ENCODE measurements at regions not wholly inside any gene's neighbourhood (a gene's known extent, or its start where the extent isn't known, plus 50 kb on each side); places are given as distances from the start of the nearest gene placed in this dataset.

DNA sequence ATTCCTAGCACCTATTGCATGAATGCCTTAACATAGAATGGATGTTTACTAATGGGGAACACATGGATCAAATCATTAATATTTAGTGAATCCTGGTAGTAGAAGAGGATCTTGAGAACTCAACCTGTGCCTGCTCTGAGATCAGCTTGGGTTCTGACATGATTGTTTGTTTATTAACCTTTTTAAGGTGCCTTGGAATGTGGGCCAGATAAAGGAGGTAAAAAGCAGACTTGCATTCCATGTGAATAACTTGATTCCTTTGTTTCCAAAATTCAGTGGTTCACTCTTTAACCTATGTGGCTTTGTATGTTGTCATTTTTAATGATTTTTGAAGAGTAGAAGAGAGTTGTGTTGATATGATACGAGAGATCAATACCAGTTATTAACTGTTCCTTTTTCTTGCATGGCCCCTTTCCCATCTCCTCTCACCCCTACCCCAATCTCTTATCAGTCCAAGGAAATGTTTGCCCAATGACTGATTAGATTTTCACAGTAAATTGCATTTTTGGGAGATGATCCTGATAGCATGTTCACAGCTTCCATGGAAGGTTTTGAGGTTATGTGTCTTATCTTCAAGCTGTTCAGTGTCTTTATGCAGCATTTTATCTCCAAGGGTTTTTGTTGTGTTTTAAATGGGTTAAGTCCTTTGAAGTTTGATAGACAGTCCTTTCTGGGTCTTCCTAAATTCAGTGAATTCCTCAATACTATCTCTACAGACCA lies 193.7 kb upstream of the FRMD6 start (continued):
- no peak for TF ChIP-seq TOPORS (CRISPR knock-in tag; IDR thresholded peaks at IDR 0.05)
- TF ChIP-seq, protein P1, sequence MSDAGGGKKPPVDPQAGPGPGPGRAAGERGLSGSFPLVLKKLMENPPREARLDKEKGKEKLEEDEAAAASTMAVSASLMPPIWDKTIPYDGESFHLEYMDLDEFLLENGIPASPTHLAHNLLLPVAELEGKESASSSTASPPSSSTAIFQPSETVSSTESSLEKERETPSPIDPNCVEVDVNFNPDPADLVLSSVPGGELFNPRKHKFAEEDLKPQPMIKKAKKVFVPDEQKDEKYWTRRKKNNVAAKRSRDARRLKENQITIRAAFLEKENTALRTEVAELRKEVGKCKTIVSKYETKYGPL (CRISPR knock-in tag; IDR thresholded peaks at IDR 0.05): no peak

DNA sequence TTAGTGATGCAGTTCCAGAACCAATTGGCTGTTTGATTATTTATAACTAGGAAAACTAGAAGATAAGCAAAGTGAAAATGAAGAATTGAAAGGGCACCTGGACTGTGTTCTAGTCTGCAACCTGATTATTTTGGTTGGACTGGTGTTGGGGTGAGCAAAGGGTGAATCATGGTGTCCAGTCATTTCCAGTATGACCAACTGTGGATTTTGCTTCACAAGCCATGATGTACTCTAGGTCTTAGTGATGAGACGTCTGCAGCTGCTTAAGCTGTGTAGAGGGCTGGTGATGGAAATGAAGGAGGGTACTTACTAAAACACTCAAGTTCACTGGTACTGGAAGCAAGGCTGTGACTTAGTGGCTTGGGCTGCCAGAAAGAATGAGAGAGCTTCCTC lies 193.2 kb upstream of the FRMD6 start:
- Histone ChIP-seq H3K27ac (ENCODE audit: extremely low read length, insufficient read depth, low read length) (no peak overlapping the region), H4K20me1 (ENCODE audit: insufficient read depth, low read length) (no peaks in the 10 kb centered on the region), H3K9me3 (ENCODE audit: low read length) (no peaks in the 10 kb centered on the region), H3K36me3 (replicated peaks in 1 of 2; ENCODE audit: control insufficient read depth in 1 of 2, insufficient read depth in 2 of 2, low read length in 2 of 2) (no peaks in the 10 kb centered on the region), H3K79me2 (ENCODE audit: insufficient read depth, low read length) (no peaks in the 10 kb centered on the region), H2AFZ (ENCODE audit: low read length) (no peak overlapping the region), H3K4me1 (ENCODE audit: insufficient read depth, low read length) (no peaks in the 10 kb centered on the region), H3K27me3 (ENCODE audit: control insufficient read depth in 1 of 2, insufficient read depth in 2 of 2, low read length in 2 of 2) (peaks cover 0 to 3% of the 10 kb centered on the region in 2 experiments; a peak in 1 of 5 replicates), H3K4me3 (replicated peaks in 1 of 3; ENCODE audit: insufficient read depth in 1 of 3, low read depth in 2 of 3, low read length in 3 of 3) (no peak overlapping the region), H3K9ac (ENCODE audit: insufficient read depth, low read depth, low read length) (no peak overlapping the region), H3K4me2 (ENCODE audit: low read depth, low read length) (no peak overlapping the region)
- in situ Hi-C loops (cut with HindIII; ENCODE audit: extremely low pct_ligation_motif_present, low pct_unique_long_range_greater_than_20kb): no loop called here
- CTCF ChIA-PET (ENCODE audit: low intra/inter-chr PET ratio, low total read pairs): no interaction called here
- ATAC-seq: no peak
- intact Hi-C loops (cut with micrococcal nuclease; ENCODE audit: unreplicated experiment): no loop called here
- FAIRE-seq: no peak
- whole genome bisulfite sequencing (ENCODE audit: low lambda C conversion rate): 0% methylated on average over 1 of the region's 1 CpG
- no peak for DNase-seq (ENCODE audit: low spot score)
- POLR2A ChIA-PET: no interaction called here
- no TSS peak for BruUV-seq (replicated peaks)
- TF ChIP-seq GABPB1 (CRISPR knock-in tag; IDR thresholded peaks at IDR 0.05) (no peak), REXO4 (CRISPR knock-in tag; IDR thresholded peaks at IDR 0.05; ENCODE audit: borderline replicate concordance) (no peak), TOE1 (CRISPR knock-in tag; IDR thresholded peaks at IDR 0.05) (no peak), ZSCAN30 (CRISPR knock-in tag; IDR thresholded peaks at IDR 0.05) (no peak), ZNF205 (CRISPR knock-in tag; IDR thresholded peaks at IDR 0.05) (no peak), HOXA7 (CRISPR knock-in tag; IDR thresholded peaks at IDR 0.05) (no peak), ZNF552 (CRISPR knock-in tag; IDR thresholded peaks at IDR 0.05; ENCODE audit: borderline replicate concordance) (no peak), MAF1 (CRISPR knock-in tag; IDR thresholded peaks at IDR 0.05; ENCODE audit: borderline replicate concordance) (no peak), ZNF333 (CRISPR knock-in tag; IDR thresholded peaks at IDR 0.05; ENCODE audit: borderline replicate concordance) (no peak)
- TF ChIP-seq, protein P2, sequence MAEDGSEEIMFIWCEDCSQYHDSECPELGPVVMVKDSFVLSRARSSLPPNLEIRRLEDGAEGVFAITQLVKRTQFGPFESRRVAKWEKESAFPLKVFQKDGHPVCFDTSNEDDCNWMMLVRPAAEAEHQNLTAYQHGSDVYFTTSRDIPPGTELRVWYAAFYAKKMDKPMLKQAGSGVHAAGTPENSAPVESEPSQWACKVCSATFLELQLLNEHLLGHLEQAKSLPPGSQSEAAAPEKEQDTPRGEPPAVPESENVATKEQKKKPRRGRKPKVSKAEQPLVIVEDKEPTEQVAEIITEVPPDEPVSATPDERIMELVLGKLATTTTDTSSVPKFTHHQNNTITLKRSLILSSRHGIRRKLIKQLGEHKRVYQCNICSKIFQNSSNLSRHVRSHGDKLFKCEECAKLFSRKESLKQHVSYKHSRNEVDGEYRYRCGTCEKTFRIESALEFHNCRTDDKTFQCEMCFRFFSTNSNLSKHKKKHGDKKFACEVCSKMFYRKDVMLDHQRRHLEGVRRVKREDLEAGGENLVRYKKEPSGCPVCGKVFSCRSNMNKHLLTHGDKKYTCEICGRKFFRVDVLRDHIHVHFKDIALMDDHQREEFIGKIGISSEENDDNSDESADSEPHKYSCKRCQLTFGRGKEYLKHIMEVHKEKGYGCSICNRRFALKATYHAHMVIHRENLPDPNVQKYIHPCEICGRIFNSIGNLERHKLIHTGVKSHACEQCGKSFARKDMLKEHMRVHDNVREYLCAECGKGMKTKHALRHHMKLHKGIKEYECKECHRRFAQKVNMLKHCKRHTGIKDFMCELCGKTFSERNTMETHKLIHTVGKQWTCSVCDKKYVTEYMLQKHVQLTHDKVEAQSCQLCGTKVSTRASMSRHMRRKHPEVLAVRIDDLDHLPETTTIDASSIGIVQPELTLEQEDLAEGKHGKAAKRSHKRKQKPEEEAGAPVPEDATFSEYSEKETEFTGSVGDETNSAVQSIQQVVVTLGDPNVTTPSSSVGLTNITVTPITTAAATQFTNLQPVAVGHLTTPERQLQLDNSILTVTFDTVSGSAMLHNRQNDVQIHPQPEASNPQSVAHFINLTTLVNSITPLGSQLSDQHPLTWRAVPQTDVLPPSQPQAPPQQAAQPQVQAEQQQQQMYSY (CRISPR knock-in tag; IDR thresholded peaks at IDR 0.05): no peak
- TF ChIP-seq, protein P3, sequence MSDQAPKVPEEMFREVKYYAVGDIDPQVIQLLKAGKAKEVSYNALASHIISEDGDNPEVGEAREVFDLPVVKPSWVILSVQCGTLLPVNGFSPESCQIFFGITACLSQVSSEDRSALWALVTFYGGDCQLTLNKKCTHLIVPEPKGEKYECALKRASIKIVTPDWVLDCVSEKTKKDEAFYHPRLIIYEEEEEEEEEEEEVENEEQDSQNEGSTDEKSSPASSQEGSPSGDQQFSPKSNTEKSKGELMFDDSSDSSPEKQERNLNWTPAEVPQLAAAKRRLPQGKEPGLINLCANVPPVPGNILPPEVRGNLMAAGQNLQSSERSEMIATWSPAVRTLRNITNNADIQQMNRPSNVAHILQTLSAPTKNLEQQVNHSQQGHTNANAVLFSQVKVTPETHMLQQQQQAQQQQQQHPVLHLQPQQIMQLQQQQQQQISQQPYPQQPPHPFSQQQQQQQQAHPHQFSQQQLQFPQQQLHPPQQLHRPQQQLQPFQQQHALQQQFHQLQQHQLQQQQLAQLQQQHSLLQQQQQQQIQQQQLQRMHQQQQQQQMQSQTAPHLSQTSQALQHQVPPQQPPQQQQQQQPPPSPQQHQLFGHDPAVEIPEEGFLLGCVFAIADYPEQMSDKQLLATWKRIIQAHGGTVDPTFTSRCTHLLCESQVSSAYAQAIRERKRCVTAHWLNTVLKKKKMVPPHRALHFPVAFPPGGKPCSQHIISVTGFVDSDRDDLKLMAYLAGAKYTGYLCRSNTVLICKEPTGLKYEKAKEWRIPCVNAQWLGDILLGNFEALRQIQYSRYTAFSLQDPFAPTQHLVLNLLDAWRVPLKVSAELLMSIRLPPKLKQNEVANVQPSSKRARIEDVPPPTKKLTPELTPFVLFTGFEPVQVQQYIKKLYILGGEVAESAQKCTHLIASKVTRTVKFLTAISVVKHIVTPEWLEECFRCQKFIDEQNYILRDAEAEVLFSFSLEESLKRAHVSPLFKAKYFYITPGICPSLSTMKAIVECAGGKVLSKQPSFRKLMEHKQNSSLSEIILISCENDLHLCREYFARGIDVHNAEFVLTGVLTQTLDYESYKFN (CRISPR knock-in tag; conservative IDR thresholded peaks at IDR 0.05): no peak
- TF ChIP-seq, protein P4, sequence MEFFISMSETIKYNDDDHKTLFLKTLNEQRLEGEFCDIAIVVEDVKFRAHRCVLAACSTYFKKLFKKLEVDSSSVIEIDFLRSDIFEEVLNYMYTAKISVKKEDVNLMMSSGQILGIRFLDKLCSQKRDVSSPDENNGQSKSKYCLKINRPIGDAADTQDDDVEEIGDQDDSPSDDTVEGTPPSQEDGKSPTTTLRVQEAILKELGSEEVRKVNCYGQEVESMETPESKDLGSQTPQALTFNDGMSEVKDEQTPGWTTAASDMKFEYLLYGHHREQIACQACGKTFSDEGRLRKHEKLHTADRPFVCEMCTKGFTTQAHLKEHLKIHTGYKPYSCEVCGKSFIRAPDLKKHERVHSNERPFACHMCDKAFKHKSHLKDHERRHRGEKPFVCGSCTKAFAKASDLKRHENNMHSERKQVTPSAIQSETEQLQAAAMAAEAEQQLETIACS (CRISPR knock-in tag; IDR thresholded peaks at IDR 0.05): no peak

Data from HepG2 (cell line).